ENCODE measurements at regions not wholly inside any gene's neighbourhood (a gene's known extent, or its start where the extent isn't known, plus 50 kb on each side); places are given as distances from the start of the nearest gene placed in this dataset.

DNA sequence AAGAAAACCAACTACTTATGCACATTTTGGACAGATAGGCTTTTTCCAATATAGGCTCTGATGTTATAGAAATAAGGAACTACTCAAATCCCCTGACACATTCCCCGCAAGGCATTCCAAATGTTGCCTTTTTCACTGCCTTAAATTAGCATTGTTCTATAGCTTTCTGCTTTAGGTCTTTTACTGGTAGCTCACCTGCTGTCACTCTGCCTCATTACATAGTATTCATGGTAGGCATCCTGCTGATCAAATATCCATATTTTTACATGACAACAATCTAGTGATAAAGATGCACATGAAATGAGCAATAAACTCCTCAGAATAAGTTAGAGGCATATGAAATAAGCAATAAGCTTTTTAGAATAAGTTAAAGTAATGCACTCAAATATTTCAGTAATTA is 542.7 kb downstream of the FAM133A start:
- TF ChIP-seq POLR2AphosphoS5 (IDR thresholded peaks at IDR 0.05) = no peak
- TF ChIP-seq, protein P1, sequence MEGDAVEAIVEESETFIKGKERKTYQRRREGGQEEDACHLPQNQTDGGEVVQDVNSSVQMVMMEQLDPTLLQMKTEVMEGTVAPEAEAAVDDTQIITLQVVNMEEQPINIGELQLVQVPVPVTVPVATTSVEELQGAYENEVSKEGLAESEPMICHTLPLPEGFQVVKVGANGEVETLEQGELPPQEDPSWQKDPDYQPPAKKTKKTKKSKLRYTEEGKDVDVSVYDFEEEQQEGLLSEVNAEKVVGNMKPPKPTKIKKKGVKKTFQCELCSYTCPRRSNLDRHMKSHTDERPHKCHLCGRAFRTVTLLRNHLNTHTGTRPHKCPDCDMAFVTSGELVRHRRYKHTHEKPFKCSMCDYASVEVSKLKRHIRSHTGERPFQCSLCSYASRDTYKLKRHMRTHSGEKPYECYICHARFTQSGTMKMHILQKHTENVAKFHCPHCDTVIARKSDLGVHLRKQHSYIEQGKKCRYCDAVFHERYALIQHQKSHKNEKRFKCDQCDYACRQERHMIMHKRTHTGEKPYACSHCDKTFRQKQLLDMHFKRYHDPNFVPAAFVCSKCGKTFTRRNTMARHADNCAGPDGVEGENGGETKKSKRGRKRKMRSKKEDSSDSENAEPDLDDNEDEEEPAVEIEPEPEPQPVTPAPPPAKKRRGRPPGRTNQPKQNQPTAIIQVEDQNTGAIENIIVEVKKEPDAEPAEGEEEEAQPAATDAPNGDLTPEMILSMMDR (IDR thresholded peaks at IDR 0.05) = no peak
- TF ChIP-seq POLR2A (IDR thresholded peaks at IDR 0.05) = no peak
- no peak for TF ChIP-seq EP300 (IDR thresholded peaks at IDR 0.05)

All from sigmoid colon (tissue), 4 donors.